ENCODE measurements at regions not wholly inside any gene's neighbourhood (a gene's known extent, or its start where the extent isn't known, plus 50 kb on each side); places are given as distances from the start of the nearest gene placed in this dataset.
"Not testable (repeated sequence)": the region's sequence is repeated elsewhere in the genome, so short reads cannot be mapped to it uniquely, and the experiment has no call there.

GRCh38 chr9:97219443-97220140 lies 87.9 kb upstream of the CCDC180 start:
- TF ChIP-seq CTCF (IDR thresholded peaks at IDR 0.05; ENCODE audit: low read length); EZH2 (IDR thresholded peaks at IDR 0.05; ENCODE audit: borderline replicate concordance, low read length): not testable (repeated sequence)
